ENCODE measurements at regions not wholly inside any gene's neighbourhood (a gene's known extent, or its start where the extent isn't known, plus 50 kb on each side); places are given as distances from the start of the nearest gene placed in this dataset.

GRCh38 chr16:35868630-35869029 lies 2409.2 kb downstream of the TP53TG3F start:
- no peak for TF ChIP-seq EZH2 (IDR thresholded peaks at IDR 0.05; ENCODE audit: insufficient read depth, poor library complexity, severe bottlenecking)
- TF ChIP-seq EZH2phosphoT487 (IDR thresholded peaks at IDR 0.05; ENCODE audit: insufficient read depth, low read depth): no peak

Data from GM23248 (cell line).